ENCODE measurements at regions not wholly inside any gene's neighbourhood (a gene's known extent, or its start where the extent isn't known, plus 50 kb on each side); places are given as distances from the start of the nearest gene placed in this dataset.
"Not testable (repeated sequence)": the region's sequence is repeated elsewhere in the genome, so short reads cannot be mapped to it uniquely, and the experiment has no call there.

GRCh38 chr5:131107128-131107527, 57.9 kb downstream of the HINT1 start:
- no peak for DNase-seq (ENCODE audit: low read depth in 2 of 2)

DNA sequence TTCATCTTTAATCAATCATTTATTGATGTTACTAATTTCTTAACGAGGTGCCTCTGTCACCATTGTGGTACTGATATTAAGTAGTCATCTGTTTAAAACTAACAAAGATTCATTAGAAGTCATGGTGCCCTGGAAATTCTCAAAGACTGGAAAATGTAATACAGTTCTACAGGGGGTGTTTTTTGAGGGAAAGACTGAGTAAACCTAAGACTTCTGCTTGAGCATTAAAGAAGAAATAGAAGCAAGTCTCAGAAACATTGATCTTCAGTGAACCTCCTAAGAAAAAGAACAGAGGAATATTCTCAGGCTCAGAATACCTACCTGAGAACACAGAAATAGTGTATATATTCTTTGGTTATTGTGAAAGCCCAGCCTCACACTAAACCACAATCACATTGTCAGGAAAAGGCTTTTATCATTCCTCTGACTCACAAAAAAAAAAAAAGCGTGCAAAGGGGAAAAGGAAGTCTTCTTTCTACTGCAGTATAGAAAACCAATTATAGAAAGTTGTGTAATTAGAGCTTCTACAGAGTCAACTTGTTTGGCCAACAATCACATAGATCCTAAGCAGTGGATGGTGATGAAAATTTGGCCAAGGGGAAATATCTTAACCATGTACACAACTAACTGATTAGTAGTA, 60.8 kb downstream of the HINT1 start:
- no peak for DNase-seq (ENCODE audit: low read depth in 2 of 2)

DNA sequence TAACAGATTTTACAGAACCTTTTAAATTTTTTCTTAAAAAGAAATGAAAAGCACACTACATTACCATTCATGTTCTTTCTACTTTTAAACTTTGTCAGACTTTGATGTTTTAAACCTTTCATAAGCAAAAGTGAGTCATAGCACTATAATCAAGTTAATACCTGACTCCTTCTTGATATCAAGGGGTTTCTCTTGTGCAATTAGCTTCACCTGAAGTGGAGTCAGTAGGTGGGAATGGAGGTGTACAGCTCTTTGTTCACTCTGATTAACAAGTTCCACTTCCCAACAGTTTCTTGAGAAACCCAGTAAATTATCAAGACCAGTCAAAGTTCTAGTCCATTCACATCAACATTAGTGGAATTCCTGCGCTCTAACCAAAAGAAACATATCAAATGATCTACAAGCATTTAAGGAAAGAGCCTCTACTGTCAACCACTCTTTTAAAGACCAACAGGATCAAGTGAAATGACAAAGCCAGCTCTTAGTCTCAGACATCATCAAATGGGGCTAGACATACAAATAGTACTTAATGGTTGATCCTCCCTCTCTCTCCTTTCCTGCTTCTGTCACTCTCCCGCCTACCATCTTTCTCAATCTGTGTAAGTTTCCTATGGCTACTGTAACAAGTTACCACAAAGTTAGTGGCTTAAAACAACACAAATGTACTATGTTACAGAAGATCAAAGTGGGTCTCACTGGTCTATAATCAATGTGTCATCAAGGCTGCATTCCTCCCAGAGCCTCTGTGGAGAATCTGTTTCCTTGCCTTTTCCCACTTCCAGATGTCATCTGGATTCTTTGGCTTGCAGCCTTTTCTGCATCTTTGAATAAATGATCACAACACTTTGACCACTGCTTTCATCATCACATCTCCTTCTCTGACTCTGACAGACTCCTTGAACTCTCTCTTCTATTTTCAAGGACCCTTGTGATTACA, 68.0 kb downstream of the HINT1 start:
- no peak for DNase-seq (ENCODE audit: low read depth in 2 of 2)

DNA sequence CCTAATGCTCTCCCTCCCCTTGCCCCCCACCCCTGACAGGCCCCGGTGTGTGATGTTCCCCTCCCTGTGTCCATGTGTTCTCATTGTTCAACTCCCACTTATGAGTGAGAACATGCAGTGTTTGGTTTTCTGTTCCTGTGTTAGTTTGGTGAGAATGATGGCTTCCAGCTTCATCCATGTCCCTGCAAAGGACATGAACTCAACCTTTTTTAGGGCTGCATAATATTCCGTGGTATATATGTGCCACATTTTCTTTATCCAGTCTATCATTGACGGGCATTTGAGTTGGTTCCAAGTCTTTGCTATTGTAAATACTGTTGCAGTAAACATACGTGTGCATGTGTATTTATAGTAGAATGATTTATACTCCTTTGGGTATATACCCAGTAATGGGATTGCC, 69.5 kb downstream of the HINT1 start:
- not testable (repeated sequence) for DNase-seq (ENCODE audit: low read depth in 2 of 2)

- no peak for DNase-seq (ENCODE audit: low read depth in 2 of 2)
Measured at GRCh38 chr5:131084436-131084835, 80.6 kb downstream of the HINT1 start.

DNA sequence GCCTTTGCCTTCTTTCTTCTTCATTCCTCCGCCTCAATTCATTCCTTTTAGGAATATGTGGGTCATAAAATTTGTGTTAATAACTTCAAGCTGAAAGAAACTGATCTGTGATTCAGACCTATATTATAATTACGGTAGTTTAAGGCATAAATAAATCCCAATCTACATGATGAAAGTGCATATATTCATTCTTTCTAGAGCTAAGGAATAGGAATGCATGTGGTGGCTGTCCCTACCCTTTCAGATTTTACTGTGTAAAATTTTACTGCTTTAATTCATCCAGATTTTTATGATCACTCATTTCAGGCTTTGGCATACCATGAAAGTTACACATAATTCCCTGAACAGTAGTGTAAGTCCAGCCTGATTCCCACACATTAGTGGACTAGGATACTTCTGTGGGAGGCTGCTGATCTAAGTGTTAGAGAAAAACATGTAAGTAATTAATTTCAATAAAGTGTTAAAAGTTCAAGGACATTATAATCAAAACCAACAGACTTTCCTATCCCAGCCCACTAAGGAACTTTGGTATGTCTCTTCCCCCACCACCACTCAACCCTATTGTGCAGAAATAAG, 83.1 kb downstream of the HINT1 start:
- no peak for DNase-seq (ENCODE audit: low read depth in 2 of 2)

- DNase-seq (ENCODE audit: low read depth in 2 of 2): no peak
Measured at GRCh38 chr5:131081374-131081773, 83.7 kb downstream of the HINT1 start.

- no peak for DNase-seq (ENCODE audit: low read depth in 2 of 2)
Measured at GRCh38 chr5:131079232-131079631, 85.8 kb downstream of the HINT1 start.

DNA sequence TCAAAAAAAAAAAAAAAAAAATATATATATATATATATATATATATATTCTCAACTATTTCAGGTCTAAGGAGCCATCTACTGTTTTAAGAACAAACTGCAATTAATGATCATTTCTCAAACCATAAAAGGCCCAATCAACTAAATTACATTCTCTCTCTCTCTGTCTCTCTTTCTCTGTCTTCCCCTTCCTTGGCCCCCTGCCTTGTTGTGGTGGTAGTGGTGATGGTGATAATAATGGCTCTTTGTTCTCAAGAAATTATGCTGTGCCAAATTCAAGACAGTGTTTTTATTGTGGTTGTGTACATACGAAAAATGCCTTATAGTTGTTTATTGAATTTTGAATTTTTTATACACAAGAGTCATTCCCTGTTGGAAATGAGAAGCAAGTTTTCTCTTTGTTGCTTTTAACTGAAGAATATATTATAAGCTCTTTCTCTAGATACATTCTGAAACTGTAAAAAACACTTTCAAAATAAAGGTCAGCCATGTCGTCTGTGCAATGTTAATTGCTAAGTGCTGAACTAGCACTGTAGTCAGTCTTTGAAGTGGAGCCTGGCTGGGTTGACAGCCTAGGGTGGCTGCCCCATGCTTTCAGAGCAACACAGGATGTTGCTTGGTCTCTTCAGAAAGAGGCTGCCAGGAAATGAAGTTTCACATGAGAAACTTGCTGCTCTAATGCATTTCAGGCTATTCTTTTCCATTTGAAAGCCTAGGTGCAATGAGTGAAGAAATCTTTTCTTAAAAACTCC, 96.0 kb downstream of the HINT1 start:
- DNase-seq (ENCODE audit: low read depth in 2 of 2): peak in 1 of 2 experiments; percentile 12

DNA sequence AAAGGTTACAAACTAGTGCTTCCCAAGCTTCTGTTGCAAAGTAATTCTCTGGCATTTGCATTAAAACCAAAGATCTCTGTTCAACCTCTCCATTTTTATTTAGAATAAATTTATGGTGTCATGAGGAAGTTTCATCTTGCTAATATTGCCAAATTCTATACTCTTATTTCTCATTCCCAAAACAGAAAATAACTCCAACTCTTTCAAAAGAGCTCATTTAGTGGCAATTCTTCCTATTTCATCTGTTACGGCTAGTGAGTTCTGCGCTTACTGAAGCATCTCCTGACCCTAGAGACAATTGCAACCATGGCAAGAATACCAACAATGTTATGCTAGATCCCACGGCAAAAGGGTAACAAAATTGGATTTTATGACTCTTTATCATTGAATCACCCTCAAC, 97.0 kb downstream of the HINT1 start:
- no peak for DNase-seq (ENCODE audit: low read depth in 2 of 2)

GRCh38 chr5:131067636-131068035, 97.4 kb downstream of the HINT1 start:
- DNase-seq (ENCODE audit: low read depth in 2 of 2): no peak

DNA sequence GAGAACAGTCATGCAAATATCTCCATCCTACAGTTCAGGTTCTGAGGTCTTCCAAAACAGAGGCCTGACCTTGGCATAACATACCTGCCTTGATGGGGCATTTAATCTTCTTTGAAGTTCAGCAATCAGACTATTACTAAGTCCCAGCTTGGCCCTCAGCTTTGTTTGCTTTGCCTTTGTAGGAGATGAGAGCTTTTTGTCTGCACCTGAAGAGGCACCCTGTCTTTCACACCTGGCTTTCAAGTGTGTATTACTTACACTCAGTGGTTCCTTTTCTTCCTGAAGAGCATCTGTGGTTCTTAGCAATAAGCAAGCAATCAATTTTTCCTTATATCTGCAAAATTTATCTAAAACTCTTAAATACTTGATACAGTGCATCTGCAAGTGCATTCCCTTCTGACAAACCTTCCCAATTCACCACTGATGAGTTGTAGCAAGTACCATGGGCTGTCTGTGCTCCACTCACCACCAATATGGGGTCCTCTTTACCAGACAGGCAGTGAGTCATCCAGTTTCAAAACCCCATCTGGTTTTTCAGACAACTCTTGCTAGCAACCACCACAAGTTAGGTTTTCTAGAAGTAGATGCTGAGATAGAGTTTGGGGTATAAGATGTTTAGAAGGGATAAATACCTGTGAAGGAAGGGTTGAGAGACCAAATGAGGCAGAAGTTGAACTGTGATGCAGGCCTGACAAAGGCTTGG, 100.2 kb downstream of the HINT1 start:
- no peak for DNase-seq (ENCODE audit: low read depth in 2 of 2)

DNA sequence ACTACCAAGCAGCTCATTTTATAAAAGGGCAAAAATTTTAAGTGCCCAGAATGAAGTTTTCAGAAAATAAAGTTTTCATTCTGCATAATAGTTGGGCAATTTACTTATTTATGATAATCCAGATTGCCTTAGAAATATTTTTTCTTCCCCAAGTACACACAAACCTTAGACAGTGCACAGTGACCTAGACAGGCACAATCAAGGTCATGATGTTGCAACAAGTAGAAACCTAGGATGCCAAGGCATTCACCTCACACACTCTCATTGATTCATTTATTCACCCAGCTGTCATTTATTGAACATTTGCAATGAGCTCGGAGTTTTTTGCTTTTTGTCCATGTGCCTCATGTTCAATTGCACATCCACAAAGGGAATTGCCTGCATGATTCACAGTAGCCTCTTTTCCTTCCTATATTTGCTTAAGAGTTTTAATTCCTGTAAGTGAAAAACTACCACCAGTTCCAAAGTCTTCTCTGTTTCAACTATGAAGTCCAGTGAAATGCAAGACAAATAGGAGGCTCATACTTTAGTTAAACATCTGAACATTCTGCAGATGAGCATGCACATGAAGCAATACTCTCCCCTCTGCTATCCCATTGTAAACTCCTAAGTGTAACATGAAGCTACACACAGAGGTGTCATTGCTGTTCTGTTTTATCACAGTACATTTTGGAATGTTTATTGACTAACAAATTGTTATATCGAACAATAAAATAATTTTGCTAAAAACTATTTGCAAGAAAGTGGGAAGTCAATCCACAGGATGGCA, 122.9 kb downstream of the HINT1 start:
- no peak for DNase-seq (ENCODE audit: low read depth in 2 of 2)

GRCh38 chr5:131023498-131023865, 141.6 kb downstream of the HINT1 start:
- DNase-seq (ENCODE audit: low read depth in 2 of 2): no peak

- DNase-seq (ENCODE audit: low read depth in 2 of 2): no peak
Measured at GRCh38 chr5:131022811-131023497, 142.1 kb downstream of the HINT1 start.

- DNase-seq (ENCODE audit: low read depth in 2 of 2): no peak
Measured at GRCh38 chr5:131021646-131022045, 143.4 kb downstream of the HINT1 start.

DNA sequence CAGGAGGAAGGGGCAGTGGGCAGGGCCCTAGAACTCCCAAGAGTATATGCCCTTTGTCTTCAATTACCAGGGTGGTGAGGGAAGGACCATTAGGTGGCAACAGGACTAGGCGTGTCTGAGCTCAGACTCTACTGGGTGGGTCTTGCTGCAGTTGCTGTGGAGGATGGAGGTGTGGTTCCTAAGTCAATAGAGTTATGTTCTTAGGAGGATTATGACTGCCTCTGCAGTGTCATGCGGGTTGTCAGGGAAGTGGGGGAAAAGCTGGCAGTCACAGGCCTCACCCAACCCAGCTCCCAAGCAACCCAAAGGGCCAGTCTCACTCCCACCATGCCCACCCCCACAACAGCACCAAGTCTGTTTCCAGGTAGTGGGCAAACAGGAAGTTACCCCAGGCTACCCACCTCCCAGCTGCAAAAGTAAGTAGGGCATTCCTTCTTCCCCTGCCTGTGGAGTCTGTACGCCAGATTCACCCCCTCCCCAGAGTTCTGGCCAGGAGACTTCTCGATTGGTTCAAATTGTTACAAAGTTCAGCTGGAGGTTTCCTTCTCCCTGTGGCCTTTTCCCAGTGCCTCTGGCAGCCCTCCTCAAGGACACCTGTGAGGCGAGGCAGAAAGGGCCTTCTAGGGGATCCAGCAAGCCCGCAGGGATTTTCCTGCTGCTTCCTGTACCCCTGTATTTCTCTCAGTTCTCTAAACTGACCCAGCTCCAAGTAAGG, 145.3 kb downstream of the HINT1 start:
- no peak for DNase-seq (ENCODE audit: low read depth in 2 of 2)

GRCh38 chr5:131019111-131019510, 145.9 kb downstream of the HINT1 start:
- DNase-seq (ENCODE audit: low read depth in 2 of 2): no peak

DNA sequence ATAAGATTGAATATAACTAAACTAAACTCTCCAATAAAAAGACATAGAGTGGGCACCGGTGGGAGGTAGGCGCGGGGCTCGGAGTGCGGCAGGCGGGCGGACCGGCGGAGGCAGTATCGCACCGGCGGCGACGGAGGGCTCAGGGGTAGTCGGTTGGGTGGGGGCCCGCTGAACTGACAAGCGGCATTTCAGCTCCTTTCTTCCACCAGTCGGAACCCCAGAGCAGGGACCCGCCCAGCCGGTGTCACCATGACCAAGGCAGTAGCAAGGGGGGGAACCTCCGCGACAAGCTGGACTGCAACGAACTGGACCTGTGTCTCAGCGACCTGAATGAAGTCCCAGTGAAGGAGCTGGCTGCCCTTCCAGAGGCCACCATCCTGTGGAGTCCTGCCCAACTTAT, 156.7 kb downstream of the HINT1 start:
- DNase-seq (ENCODE audit: low read depth in 2 of 2): no peak

Data from stimulated activated CD4-positive, alpha-beta T cell treated with anti-CD3 and anti-CD28 coated beads, Interleukin-12 subunit alpha, Interleukin-12 subunit beta, amount 100 ng/mL, for 24 hours (primary cell).